Fibroblast of pulmonary artery (primary cell): ENCODE measurements at regions not wholly inside any gene's neighbourhood (a gene's known extent, or its start where the extent isn't known, plus 50 kb on each side); places are given as distances from the start of the nearest gene placed in this dataset.
"Not testable (repeated sequence)": the region's sequence is repeated elsewhere in the genome, so short reads cannot be mapped to it uniquely, and the experiment has no call there.

ENCODE experiments used
- DNase-seq: peaks from one replicate; pipeline ENCODE4 v3.0.0-alpha.2; 2010; ENCODE audit warnings: low read depth
- H3K4me3 ChIP-seq: replicated peaks from 2 replicates; pipeline ENCODE4 v1.5.1; 2011; ENCODE audit warnings: low read depth, mild to moderate bottlenecking, control low read depth, low read length, moderate library complexity
- TF ChIP-seq, protein P1 (sequence below): IDR thresholded peaks from 2 replicates; pipeline ENCODE4 v1.5.1; 2011; ENCODE audit warnings: mild to moderate bottlenecking, control low read depth, low read length, inconsistent platforms; ENCODE audit errors: missing control alignments

- TF ChIP-seq, protein P1, sequence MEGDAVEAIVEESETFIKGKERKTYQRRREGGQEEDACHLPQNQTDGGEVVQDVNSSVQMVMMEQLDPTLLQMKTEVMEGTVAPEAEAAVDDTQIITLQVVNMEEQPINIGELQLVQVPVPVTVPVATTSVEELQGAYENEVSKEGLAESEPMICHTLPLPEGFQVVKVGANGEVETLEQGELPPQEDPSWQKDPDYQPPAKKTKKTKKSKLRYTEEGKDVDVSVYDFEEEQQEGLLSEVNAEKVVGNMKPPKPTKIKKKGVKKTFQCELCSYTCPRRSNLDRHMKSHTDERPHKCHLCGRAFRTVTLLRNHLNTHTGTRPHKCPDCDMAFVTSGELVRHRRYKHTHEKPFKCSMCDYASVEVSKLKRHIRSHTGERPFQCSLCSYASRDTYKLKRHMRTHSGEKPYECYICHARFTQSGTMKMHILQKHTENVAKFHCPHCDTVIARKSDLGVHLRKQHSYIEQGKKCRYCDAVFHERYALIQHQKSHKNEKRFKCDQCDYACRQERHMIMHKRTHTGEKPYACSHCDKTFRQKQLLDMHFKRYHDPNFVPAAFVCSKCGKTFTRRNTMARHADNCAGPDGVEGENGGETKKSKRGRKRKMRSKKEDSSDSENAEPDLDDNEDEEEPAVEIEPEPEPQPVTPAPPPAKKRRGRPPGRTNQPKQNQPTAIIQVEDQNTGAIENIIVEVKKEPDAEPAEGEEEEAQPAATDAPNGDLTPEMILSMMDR: peak; percentile 63
- DNase-seq: peak; percentile 61
- no peak overlapping the region for H3K4me3 ChIP-seq
Measured at GRCh38 chr11:130979386-130979972, 63.2 kb upstream of the SNX19 start.

- TF ChIP-seq, protein P1: no peak
- no peak overlapping the region for H3K4me3 ChIP-seq
- DNase-seq: no peak
Measured at GRCh38 chr11:130980071-130980862, 64.0 kb upstream of the SNX19 start.

DNA sequence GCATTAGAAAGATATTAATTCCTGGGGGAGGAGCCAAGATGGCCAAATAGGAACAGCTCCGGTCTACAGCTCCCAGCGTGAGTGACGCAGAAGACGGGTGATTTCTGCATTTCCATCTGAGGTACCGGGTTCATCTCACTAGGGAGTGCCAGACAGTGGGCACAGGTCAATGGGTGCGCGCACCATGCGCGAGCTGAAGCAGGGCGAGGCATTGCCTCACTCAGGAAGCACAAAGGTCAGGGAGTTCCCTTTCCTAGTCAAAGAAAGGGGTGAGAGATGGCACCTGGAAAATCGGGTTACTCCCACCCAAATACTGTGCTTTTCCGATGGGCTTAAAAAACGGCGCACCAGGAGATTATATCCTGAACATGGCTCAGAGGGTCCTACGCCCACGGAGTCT, 68.0 kb upstream of the SNX19 start:
- not testable (repeated sequence) for DNase-seq, H3K4me3 ChIP-seq

GRCh38 chr11:130992788-130993187, 76.5 kb upstream of the SNX19 start:
- TF ChIP-seq, protein P1: no peak
- H3K4me3 ChIP-seq: no peak overlapping the region
- DNase-seq: no peak

DNA sequence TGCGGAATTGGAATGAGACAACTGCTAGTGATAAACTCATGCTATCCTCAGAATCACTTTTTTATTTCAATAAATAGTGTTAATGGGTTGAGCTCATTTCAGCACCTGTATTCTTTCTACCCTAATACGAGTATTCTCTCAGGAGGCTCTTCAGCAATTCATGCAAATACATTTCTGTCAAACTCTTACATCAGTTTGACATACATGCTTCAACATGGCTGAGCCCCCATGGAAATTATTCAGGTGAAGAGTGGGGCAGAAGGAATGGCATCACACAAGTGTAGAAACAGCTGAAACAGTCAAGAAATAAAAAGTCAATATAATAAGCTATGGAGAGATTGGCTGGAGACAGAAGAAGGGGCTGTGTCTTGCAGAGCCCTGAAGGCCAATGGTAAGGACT, 77.8 kb upstream of the SNX19 start:
- DNase-seq: no peak
- TF ChIP-seq, protein P1: no peak

GRCh38 chr11:130995266-130995665, 79.0 kb upstream of the SNX19 start:
- DNase-seq: no peak
- no peak overlapping the region for H3K4me3 ChIP-seq
- TF ChIP-seq, protein P1: no peak

More for the DNA sequence above, 77.8 kb upstream of the SNX19 start:
- no peak overlapping the region for H3K4me3 ChIP-seq

GRCh38 chr11:130997278-130997677, 81.0 kb upstream of the SNX19 start:
- TF ChIP-seq, protein P1: no peak
- H3K4me3 ChIP-seq: no peak overlapping the region
- no peak for DNase-seq
